ENCODE measurements at regions not wholly inside any gene's neighbourhood (a gene's known extent, or its start where the extent isn't known, plus 50 kb on each side); places are given as distances from the start of the nearest gene placed in this dataset.
"Not testable (repeated sequence)": the region's sequence is repeated elsewhere in the genome, so short reads cannot be mapped to it uniquely, and the experiment has no call there.

DNA sequence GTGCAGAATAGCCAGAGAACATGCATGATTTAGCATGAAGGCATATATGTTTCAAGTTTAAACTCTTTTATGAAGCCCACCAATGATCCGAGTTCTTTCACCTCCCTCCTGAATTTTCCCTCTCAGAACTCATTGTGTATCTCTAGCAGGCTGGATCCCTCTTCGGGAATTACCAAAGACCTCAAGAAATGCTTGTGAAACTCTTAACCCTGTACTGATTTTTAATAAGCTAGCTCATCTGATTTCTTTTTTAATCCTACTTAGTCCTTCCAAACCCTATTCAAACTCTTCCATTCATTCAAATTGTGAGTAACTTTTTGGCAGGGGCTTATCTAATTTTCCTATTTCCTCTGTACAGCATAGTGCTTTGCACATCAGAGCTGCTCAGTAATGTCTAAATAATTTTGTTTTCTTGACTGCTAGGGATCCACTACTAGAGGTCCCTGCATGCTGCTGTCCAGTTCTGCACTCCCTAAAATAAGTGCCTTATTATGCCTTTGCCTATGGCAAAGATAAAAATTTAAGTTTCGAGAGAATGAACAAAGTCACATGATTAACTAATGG, 723.8 kb downstream of the CDH11 start:
- no peak for DNase-seq

DNA sequence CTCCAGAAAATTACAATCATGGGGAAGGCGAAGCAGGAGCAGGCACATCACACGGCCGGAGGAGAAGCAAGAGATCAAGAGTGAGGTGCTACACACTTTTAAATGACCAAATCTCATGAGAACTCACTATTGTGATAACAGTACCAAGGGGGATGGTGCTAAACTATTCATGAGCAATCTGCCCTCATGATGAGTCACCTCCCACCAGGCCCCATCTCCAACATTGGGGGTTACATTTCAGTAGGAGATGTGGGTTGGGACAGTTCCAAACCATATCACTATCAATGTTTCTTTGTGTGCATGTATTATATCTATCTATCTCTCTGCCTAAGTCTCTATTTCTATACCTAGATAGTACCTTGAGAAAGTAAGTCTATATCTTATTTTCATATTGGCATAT, 724.8 kb downstream of the CDH11 start:
- no peak for DNase-seq

DNA sequence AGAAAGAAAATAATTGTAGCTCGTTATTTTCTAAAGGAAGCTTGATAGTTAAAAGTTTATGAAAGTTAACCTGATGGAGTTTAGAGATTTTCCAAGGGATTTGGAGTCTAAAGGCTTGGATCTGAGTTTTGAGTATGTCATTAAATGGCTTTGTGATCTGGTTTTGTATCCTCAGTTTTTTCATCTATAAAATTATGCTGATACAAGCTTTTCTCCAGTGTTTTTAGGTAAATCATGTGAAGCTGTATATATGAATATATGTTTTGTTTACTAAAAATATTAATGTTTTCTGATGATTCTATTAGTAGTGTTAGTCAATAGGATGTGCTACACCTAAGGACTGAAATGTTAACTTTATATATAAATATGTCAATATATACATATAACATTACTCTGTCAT, 727.8 kb downstream of the CDH11 start:
- DNase-seq, result no peak

DNA sequence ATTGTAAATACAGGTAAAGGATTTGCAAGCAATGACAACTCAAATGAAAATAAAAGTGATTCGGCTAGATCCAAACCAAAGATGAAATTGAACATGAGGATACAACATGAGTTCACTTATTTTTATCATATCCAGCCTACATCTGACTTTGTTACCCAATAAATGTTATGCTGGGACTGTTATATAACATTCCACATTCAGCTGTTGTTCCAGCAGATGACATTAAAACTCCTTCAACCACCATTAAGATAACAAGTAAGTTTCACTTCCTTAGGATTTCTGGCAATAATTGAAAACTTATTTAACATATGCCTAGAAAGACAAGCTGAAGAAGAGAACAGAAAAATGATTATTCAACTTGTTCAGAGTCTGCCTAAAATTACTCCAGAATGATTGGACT, 729.4 kb downstream of the CDH11 start:
- no peak for DNase-seq

DNA sequence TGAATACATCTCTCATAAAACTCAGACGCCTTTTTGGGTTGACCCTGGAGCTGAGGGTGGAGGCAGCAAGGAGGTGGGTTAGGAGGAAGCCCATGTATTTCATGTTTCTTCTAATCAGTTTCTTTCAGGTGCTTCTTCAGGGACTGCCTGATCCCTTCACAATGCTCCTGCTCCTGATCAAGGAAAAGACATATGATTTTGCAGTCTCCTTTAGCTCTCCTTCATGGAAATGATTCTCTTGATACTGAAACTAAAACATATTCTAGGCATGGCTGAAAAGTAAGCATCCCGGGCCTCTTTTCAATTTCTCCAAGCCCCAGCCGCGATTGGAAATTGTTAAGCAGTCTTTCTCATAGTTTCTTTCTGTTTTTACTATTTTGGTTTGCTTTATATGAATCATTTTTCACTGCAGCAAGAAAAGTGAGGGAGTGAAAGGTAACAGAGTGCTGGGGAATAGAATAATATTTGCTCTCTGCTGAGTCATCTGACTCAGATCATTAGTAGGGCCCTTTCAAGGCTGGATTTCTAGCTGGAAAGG, 730.7 kb downstream of the CDH11 start:
- no peak for DNase-seq

DNA sequence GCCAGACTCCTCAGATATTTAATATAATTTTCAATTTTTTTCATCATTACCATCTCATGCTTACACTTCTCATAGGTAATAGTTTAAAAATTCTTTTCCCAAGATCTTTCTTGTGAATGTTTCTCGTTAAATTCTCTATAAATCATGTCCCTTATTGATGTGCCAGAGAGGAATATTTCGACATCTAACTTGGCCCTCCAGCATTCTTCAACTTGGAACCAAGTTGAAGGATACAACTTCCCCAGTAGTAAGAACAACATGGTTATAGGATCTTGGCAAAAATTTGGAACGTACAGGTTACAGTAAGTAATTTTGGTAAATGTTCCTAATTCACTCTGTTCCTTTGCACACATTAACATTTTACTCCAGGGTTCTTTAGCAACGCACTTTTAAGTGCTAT, 731.8 kb downstream of the CDH11 start:
- no peak for DNase-seq

DNA sequence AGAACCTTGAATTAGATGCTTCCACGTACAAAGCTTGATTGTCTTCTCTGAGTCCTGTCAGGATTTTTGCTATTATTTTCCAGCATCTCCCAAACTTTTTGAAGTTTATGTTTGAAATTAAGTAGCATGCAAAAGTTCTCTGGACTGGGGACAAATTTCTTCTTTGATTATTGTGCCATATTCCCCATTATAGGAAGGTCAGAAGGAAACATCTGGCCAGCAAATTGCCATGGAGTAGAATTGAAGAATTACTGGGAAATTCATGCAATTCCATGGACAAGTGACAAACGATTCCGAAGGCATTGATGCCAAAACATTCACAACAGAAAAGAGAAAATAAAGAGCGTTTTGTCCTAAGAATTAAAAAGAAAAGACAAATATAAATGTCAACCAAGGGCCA, 737.2 kb downstream of the CDH11 start:
- DNase-seq, result no peak

DNA sequence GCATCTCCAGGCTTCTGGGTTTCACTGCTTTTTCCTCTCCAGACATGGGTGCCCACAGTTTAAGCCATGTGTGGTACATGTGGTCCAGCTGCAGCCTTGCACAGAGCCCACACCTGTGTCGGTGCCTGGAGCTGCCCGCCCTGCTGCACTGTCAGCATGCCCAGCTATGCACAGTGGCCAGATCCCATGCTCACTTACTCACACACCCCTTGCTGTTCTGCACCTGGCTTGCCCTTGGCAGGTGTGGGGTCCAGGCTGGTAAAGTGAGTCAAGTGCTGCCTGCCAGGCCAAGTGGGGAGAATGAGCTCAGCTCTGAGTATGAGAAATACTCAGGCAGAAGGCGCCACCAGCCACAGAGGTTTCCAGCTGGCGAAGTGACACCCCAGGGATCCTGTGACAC, 739.9 kb downstream of the CDH11 start:
- no peak for DNase-seq

DNA sequence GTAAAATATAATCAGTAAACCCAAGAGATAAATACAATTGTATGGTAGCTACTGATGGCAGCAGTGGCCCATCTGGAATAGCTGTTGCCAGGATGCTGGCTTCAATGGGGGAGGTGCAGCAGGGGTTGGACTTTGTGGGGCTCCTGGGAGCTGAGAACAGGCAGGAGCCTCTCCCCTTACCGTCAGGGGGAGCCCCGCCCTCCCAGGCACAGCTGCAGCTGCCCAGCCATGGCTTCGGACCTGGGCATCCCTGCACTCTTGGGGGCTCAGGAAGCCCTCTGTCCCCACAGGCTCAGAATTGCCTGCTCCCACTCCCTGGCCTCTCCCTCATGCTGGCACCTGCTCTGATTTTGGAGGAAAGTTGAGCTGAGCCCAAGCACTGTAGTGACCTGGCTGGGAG, 741.1 kb downstream of the CDH11 start:
- no peak for DNase-seq

DNA sequence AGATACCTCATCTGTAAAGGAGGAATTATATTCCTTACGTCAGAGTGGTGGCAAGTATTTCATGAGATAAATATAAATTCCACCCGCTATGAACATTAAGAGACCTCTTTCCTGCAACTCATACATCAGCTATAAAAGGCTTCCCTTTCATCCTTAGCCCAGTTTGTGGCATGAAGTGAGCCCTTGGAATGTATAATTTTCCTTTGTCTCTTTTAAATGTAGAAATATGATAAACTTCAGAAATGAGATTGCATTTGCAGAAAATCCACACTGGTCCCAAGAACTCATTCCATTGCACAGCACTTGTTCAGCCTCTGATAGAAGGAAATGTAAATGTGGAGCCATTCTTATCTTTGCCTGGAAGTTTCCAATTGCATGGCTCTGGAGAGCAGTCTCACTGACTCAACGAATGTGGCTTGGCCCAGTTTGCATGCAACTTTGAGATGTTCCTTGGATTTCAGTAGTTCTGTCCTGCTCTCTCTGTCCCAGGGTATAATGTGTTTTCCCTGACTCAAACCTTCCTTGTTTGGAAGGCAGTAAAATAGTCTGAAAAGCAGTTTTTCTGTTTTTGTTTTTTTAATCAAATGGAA, 746.4 kb downstream of the CDH11 start:
- no peak for DNase-seq

DNA sequence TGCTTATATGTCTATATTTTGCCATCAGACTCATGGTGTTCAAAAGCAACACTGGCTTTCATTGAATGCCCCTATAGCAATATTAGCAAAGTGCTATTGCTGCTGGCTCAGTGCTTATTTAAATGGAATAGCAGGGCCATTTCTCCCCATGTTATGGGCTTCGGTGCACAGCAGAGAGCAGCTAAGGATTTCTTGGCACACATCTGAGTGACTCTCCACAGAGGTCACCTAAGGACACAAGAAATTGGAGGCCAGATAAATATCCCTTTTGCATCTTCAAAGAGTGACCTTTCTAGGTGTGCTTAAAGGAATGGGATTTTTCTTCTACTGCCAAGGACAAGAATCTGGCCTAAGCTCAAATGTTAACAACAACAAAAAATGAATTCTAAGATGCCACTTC, 751.8 kb downstream of the CDH11 start:
- no peak for DNase-seq

DNA sequence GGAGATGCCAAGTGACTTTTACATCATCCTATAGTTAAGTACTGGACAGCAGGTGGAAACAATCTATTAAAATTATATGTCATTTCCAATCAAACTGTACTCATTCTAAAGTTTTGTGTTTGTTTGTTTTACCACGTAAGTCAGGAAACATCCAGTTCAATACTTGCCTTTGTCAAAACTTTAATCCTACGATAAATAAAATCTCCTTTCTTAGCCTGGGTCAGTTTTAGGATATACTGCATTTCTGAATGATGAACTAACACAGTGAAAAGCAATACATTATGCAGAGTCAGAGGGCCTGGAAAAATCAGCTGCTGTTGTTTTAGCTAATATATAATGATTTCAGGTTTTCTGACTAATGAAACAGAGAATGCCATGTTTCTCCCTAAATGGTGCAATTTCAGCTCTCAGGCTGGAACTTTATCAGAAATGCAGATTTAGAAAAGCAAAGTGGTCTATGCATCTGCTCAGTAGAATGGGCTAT, 756.4 kb downstream of the CDH11 start:
- no peak for DNase-seq

DNA sequence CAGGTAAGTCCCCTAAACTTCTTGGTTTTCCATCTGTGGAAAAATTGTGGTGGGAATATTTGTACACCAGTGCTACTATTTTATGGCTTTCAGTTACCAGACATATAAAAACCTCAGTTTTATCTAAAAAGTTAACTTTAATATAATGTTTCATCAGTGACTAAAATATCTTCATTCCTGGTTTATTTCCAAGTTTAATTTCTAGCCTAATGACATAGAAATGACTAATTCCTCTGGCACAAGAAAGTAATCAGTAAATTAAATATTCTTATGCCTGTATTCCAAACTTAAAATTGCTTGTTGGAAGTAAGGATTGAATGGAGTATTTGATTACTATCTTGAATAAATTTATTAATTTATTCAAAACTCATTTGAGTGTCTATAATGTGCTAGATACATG, 757.0 kb downstream of the CDH11 start:
- no peak for DNase-seq

DNA sequence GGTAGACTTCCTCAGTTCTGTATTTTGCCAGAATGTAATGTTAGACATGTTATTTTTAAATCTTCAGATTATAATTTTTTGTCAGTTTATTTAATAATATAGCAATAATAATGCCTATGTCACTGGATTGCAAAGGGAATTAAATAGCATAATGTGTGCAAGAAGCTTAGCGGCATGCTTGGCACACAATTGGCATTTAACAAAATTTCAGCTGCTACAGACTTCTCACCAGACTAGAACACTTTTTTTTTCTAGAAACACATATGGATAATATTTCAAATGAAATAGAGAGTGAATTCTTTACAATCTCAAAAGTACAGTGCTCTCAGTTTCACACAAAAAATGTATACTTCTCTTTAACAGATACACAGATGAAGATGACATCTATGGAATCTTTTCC, 757.4 kb downstream of the CDH11 start:
- DNase-seq, result no peak

DNA sequence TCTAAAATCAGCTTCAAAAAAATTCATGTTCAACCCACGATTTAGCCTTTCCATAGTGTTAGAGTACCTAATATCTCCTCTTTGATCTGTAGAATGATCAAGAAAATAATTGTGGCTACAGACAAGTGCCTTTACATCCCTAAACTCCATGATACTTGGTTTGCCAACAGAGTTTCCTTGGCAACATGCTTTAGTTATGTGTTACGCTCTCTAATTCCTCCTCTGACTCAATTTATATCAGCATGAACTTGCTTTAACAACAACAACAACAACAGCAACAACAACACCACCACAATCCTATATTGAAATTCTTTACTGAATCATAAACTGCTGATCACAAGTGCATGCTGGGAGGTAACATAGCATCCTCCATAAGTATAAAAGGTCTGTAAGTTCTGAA, 757.8 kb downstream of the CDH11 start:
- DNase-seq, result no peak

DNA sequence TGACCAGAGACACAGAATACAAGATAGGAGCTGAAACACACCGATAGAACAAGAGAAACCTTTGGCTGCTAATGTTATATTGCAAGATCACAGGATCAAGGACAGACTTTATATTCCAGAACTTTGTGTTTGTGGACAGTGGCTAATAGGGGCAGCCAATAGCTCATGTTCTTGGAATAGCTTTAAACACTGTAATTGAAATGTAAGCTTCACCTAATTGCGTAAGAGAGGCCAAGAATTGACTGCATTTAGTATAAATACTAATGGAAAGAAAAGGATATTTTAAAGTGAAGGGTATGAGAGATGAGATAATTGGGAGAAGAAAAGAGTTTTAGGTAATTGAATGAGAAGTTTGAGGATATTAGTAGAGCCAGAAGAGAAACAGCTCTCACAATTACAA, 758.8 kb downstream of the CDH11 start:
- DNase-seq, result no peak

DNA sequence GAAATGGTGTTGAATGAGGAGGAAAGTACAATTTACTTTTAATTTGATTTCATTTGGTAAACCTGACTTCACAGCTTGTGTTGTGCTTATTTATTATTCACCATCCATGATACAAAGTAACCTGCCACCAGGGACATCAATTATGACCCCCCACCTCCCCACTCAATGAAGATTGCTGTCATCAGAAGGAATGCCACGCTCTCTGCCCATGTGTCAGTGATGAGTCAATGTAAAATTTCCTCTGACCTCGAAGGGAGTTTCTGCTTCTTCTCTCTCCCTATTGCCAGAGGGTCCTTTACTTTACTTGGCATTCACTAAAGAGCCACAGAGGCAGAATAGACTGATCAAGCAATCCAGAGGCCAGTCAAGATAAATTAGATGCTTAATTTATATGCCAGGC, 759.7 kb downstream of the CDH11 start:
- DNase-seq, result no peak

DNA sequence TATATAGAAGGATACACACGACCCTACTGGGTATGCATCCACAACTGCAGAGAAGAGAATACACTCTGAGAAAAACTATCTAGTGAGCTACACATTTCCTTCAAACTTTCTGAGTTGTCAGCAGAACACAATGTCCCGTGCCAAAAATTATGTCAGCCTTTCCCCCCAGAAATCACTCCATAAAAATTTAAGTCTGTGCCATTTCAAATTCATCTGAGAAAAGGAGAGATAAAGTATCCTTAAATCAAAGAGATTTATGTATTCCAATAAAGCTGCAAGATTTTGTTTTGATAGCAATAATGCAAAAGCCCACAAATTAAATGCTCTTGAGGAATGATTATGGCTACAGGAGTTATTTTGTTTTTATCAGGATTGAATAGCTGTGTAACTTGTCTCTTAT, 760.1 kb downstream of the CDH11 start:
- DNase-seq, result no peak

DNA sequence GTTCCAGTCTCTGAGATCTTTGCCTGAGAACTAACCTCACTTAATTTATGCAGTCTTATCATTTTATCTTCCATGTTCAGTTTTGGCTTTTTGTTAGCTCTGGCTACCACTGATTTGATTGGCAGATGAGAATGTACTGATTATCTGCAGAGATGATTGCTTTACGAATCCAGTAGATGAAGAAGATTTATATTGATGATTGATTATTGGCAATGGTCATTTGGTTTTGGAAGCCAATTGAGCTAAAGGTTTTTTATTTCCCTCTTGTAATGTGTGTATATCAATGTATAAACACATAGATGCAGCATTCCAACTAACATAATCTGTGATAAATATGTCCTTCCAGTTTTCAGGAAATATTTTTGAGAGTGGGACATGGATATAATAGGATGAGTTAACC, 763.6 kb downstream of the CDH11 start:
- no peak for DNase-seq

DNA sequence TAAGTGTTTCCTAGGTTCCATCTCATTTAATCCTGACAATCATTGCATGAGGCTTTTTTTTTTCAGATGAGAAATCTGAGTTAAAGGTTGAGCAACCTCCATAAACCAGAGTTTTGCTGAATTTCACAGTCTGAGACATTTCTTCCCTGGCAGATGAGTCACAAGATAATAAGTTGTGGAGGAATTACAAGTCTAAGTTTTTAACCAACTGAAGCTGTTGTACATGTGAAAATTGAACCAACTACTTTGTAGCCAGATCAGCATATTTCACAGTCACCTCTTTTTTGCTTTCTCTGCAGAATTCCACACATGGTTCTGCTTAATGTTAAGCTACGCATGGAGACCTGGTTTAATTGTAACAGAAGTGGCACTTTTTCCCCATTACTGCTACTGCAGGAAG, 765.6 kb downstream of the CDH11 start:
- no peak for DNase-seq

DNA sequence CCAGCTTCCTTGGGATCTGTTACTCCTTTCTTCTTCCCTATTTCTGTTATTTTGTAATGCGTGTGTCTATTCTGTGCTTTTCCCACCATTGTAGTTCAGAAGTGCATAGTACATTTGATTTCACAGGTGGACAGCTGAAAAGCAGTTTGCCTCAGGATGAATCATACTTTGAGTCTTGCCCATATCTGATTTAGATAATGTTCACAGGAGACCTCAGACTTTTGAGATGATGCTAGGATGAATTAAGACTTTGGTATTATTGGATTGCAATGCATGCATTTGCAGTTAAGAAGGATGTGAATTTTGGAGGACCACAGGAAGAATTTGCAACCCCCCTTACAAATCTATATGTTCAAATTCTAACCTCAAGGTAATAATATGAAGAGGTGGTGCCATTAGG, 769.6 kb downstream of the CDH11 start:
- DNase-seq, result no peak

DNA sequence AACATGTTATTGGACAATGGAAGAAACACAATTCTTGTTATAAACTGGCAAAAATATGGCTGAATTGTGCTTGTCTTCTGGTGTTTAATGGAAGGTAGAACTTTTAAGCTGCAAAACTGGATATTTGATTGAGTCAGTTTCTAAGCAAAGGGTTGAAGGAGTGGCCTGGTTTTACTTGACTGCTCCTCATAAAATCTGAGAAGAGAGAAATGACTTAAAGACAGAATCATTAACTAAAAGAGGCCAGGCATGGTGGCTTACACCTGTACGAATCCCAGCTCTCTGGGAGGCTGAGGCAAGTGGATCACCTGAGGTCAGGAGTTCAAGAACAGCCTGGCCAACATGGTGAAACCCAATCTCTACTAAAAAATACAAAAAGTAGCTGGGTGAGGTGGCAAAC, 770.7 kb downstream of the CDH11 start:
- no peak for DNase-seq

DNA sequence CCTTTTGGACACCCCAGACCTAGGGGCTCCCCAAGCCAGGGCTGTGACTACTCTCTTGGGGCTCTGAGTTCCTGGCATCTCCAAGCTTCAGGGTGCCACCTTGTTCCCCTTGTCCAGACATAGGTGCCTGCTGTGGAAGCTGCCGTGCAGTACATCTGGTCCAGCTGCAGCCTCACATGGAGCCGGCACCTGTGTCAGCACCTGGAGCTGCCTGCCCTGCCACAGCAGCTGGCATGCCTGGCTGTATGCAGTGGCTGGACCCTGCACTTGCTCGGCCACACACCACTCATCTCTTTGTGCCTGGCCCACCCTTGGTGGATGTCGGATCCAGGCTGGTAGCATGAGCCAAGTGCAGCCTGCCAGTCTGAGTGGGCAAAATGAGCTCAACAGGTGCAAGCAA, 775.8 kb downstream of the CDH11 start:
- no peak for DNase-seq

DNA sequence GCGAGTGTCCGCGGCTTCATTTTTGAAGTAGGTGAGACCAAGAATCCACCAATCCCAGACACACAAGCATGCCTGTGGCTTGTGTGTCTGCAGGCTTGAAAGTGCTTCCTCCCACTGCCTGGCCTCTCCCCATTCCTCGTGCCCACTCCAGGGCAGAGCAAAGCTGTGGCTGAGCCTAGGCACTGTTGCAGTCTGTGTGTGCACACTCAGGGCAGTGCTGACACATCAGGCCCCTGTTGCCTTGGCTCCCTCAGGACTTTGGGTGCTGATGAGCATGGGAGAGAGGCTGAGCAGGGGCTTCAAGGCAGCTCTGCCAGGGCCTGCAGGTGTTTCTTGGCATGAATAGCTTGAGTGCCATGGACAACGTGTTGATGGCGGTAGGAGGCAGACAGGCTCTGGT, 776.7 kb downstream of the CDH11 start:
- DNase-seq, result no peak

DNA sequence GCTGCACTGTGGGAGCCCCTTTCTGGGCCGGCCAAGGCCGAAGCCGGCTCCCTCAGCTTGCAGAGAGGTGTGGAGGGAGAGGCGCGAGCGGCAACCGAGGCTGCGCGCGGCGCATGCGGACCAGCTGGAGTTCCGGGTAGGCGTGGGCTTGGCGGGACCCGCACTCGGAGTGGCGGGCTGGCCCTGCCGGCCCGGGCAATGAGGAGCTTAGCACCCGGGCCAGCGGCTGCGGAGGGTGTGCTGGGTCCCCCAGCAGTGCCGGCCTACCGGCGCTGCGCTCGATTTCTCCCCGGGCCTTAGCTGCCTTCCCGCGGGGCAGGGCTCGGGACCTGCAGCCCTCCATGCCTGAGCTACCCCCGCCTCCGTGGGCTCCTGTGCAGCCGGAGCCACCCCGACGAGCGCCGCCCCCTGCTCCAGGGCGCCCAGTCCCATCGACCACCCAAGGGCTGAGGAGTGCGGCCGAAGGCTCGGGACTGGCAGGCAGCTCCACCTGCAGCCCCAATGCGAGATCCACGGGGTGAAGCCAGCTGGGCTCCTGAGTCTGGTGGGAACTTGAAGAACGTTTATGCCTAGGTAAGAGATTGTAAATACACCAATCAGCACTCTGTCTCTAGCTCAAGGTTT, 777.9 kb downstream of the CDH11 start:
- not testable (repeated sequence) for DNase-seq
